Fibroblast of lung (primary cell): ENCODE measurements at regions not wholly inside any gene's neighbourhood (a gene's known extent, or its start where the extent isn't known, plus 50 kb on each side); places are given as distances from the start of the nearest gene placed in this dataset.

ENCODE experiments used
- DNase-seq, 2 donors: peaks; one replicate each; pipeline versions ENCODE4 v3.0.0 to v3.0.0-alpha.2; 2010; ENCODE audit warnings: low read depth in 2 of 2
- H2AFZ ChIP-seq: 2 replicates; pipeline ENCODE4 v1.5.1; 2012; ENCODE audit warnings: low read length, control low read depth, inconsistent platforms
- H3K27ac ChIP-seq: 2 replicates; pipeline ENCODE4 v1.5.1; 2011; ENCODE audit warnings: low read length, control low read depth; ENCODE audit not compliant: insufficient read depth
- H3K27me3 ChIP-seq: 2 replicates; pipeline ENCODE4 v1.5.1; 2011; ENCODE audit warnings: mild to moderate bottlenecking, low read length; ENCODE audit not compliant: control insufficient read depth, insufficient read depth
- H3K36me3 ChIP-seq: 2 replicates; pipeline ENCODE4 v1.5.1; 2011; ENCODE audit warnings: low read length; ENCODE audit not compliant: control insufficient read depth, insufficient read depth
- H3K4me1 ChIP-seq: 2 replicates; pipeline ENCODE4 v1.5.1; 2011; ENCODE audit warnings: low read length; ENCODE audit not compliant: control insufficient read depth, insufficient read depth; ENCODE audit errors: extremely low read depth
- H3K4me2 ChIP-seq: 2 replicates; pipeline ENCODE4 v1.5.1; 2011; ENCODE audit warnings: low read length, control low read depth; ENCODE audit not compliant: insufficient read depth; ENCODE audit errors: extremely low read depth
- H3K4me3 ChIP-seq, 4 experiments: fragments of 200-600 bp in 1 of 4; sonication (generic) in 1 of 4; replicated peaks in 1 of 4; 2 replicates each; pipeline ENCODE4 v1.5.1; 2011 to 2016; ENCODE audit warnings: low read length in 4 of 4, low read depth in 3 of 4, mild to moderate bottlenecking in 3 of 4, control low read depth in 2 of 4, inconsistent platforms in 1 of 4, mixed read lengths in 1 of 4; ENCODE audit not compliant: insufficient read depth in 1 of 4; ENCODE audit errors: control extremely low read depth in 1 of 4
- H3K79me2 ChIP-seq: 2 replicates; pipeline ENCODE4 v1.5.1; 2012; ENCODE audit warnings: mild to moderate bottlenecking, low read length, inconsistent platforms; ENCODE audit not compliant: control insufficient read depth, insufficient read depth
- H3K9ac ChIP-seq: 2 replicates; pipeline ENCODE4 v1.5.1; 2011; ENCODE audit warnings: mild to moderate bottlenecking, low read length, control low read depth; ENCODE audit not compliant: insufficient read depth
- H3K9me3 ChIP-seq: 2 replicates; pipeline ENCODE4 v1.5.1; 2012; ENCODE audit warnings: low read depth, low read length; ENCODE audit not compliant: control insufficient read depth, insufficient read depth
- H4K20me1 ChIP-seq: 2 replicates; pipeline ENCODE4 v1.5.1; 2011; ENCODE audit warnings: low read length; ENCODE audit not compliant: control insufficient read depth, insufficient read depth; ENCODE audit errors: extremely low read depth
- CTCF ChIP-seq, 2 donors: IDR thresholded peaks in 1 of 2; conservative IDR thresholded peaks in 1 of 2; 1 replicate in 1 of 2; 2 replicates in 1 of 2; pipeline ENCODE4 v1.5.1; 2011 to 2012; ENCODE audit warnings: low read length in 2 of 2, control low read depth in 1 of 2, inconsistent platforms in 1 of 2, low read depth in 1 of 2, mild to moderate bottlenecking in 1 of 2
- EZH2 ChIP-seq: IDR thresholded peaks from 2 replicates; pipeline ENCODE4 v1.5.1; 2012; ENCODE audit warnings: low read length, control low read depth, mild to moderate bottlenecking; ENCODE audit errors: missing control alignments

GRCh38 chr1:170414989-170415709, 116.8 kb upstream of the GORAB start:
- H3K27me3 ChIP-seq = no peaks in the 10 kb centered on the region
- H4K20me1 ChIP-seq = no peaks in the 10 kb centered on the region
- H3K4me2 ChIP-seq = no peak overlapping the region
- no peak overlapping the region for H2AFZ ChIP-seq
- H3K27ac ChIP-seq = peak overlapping the region; percentile 44
- no peak for TF ChIP-seq EZH2
- peak; percentile 50 to 63 for DNase-seq
- H3K4me1 ChIP-seq = peaks cover 10% of the 10 kb centered on the region
- H3K79me2 ChIP-seq = no peaks in the 10 kb centered on the region
- no peak overlapping the region for H3K4me3 ChIP-seq
- no peak overlapping the region for H3K9ac ChIP-seq
- H3K36me3 ChIP-seq = no peaks in the 10 kb centered on the region
- no peaks in the 10 kb centered on the region for H3K9me3 ChIP-seq

GRCh38 chr1:170415710-170416372, 116.1 kb upstream of the GORAB start:
- no peaks in the 10 kb centered on the region for H3K27me3 ChIP-seq
- no peaks in the 10 kb centered on the region for H4K20me1 ChIP-seq
- TF ChIP-seq CTCF (conservative IDR thresholded peaks at IDR 0.05 in 1 of 2, IDR thresholded peaks at IDR 0.05 in 1 of 2; ENCODE audit: low read depth in 1 of 2, low read length in 2 of 2) = no peak
- TF ChIP-seq EZH2 = no peak
- H3K9ac ChIP-seq = no peak overlapping the region
- H3K4me2 ChIP-seq = no peak overlapping the region
- H3K4me3 ChIP-seq = no peak overlapping the region
- H3K4me1 ChIP-seq = peaks cover 8% of the 10 kb centered on the region
- H2AFZ ChIP-seq = no peak overlapping the region
- H3K9me3 ChIP-seq = no peaks in the 10 kb centered on the region
- H3K36me3 ChIP-seq = no peaks in the 10 kb centered on the region
- peak overlapping the region; percentile 5 for H3K27ac ChIP-seq
- peak in 1 of 2 donors; percentile 11 for DNase-seq
- H3K79me2 ChIP-seq = no peaks in the 10 kb centered on the region

DNA sequence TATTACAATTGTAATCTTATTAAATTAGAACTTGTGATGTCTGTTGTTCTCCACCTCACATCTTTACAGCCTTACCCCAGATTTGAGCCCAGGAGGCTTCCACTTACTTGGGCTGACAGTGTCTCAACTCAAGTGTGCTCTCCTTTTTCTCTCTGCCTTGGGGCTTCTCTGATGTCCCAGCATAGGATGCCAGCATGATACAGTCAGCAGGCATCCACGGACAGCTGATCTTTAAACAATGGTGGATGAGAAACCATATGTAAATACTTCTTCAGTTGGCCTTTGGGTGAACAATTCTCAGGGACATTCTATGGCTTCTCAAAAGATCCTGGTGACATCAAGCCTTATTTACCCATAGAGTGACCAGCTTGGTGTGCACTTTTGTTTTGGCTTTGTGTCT, 107.6 kb upstream of the GORAB start:
- no peak overlapping the region for H3K27ac ChIP-seq
- no peak overlapping the region for H3K4me3 ChIP-seq
- no peaks in the 10 kb centered on the region for H3K36me3 ChIP-seq
- TF ChIP-seq CTCF (conservative IDR thresholded peaks at IDR 0.05 in 1 of 2, IDR thresholded peaks at IDR 0.05 in 1 of 2; ENCODE audit: low read depth in 1 of 2, low read length in 2 of 2) (no peak), EZH2 (no peak)
- H3K27me3 ChIP-seq = no peaks in the 10 kb centered on the region
- H2AFZ ChIP-seq = no peak overlapping the region
- H3K4me2 ChIP-seq = no peak overlapping the region
- no peaks in the 10 kb centered on the region for H3K9me3 ChIP-seq
- no peaks in the 10 kb centered on the region for H3K4me1 ChIP-seq
- DNase-seq = no peak
- H3K9ac ChIP-seq = no peak overlapping the region
- H3K79me2 ChIP-seq = no peaks in the 10 kb centered on the region
- H4K20me1 ChIP-seq = no peaks in the 10 kb centered on the region
